HepG2 (cell line): ENCODE measurements at regions not wholly inside any gene's neighbourhood (a gene's known extent, or its start where the extent isn't known, plus 50 kb on each side); places are given as distances from the start of the nearest gene placed in this dataset.

ENCODE experiments used
- AGO1 ChIP-seq: fragments of 200-400 bp; formaldehyde crosslinking; IDR thresholded peaks from 2 replicates; pipeline ENCODE4 v1.6.1; 2017; ENCODE audit warnings: mild to moderate bottlenecking, low read depth, low read length, moderate library complexity; ENCODE audit not compliant: poor library complexity, severe bottlenecking
- ATAD3A ChIP-seq: sonication (generic); formaldehyde crosslinking; IDR thresholded peaks from 2 replicates; pipeline ENCODE4 v1.4.0; 2020; ENCODE audit warnings: missing genetic modification reagents
- ATRX ChIP-seq: sonication (generic); formaldehyde crosslinking; IDR thresholded peaks from 2 replicates; pipeline ENCODE4 v1.4.0; 2020; ENCODE audit warnings: missing genetic modification reagents, borderline replicate concordance
- CREB1 ChIP-seq, 2 experiments: fragments of 450-650 bp in 1 of 2; IDR thresholded peaks; 2 replicates each; pipeline ENCODE4 v1.6.1; 2016 to 2017; ENCODE audit warnings: control low read depth in 1 of 2, mild to moderate bottlenecking in 1 of 2, missing compliant biosample characterization in 1 of 2, missing genetic modification characterization in 1 of 2
- DMAP1 ChIP-seq: IDR thresholded peaks from 2 replicates; pipeline ENCODE4 v1.6.1; 2016
- DPF2 ChIP-seq: sonication (generic); formaldehyde crosslinking; IDR thresholded peaks from 2 replicates; pipeline ENCODE4 v1.4.0; 2020; ENCODE audit warnings: mild to moderate bottlenecking, low read depth, missing genetic modification reagents, borderline replicate concordance
- EEA1 ChIP-seq: sonication (generic); formaldehyde crosslinking; IDR thresholded peaks from 2 replicates; pipeline ENCODE4 v1.5.1; 2020; ENCODE audit warnings: mild to moderate bottlenecking, missing genetic modification reagents, borderline replicate concordance
- FOSL1 ChIP-seq: sonication (generic); formaldehyde crosslinking; IDR thresholded peaks from 2 replicates; pipeline ENCODE4 v1.9.0; 2021; ENCODE audit warnings: missing genetic modification reagents, borderline replicate concordance
- FOXO1 ChIP-seq: sonication (generic); formaldehyde crosslinking; IDR thresholded peaks from 2 replicates; pipeline ENCODE4 v1.4.0; 2020; ENCODE audit warnings: missing genetic modification reagents
- FOXP1 ChIP-seq, 2 experiments: fragments of 450-650 bp in 1 of 2; IDR thresholded peaks; 2 replicates each; pipeline ENCODE4 v1.6.1; 2017 to 2018; ENCODE audit warnings: antibody characterized with exemption in 1 of 2
- GPBP1L1 ChIP-seq: sonication (generic); formaldehyde crosslinking; IDR thresholded peaks from 2 replicates; pipeline ENCODE4 v1.5.0; 2020; ENCODE audit warnings: mild to moderate bottlenecking, missing genetic modification reagents
- IRF2 ChIP-seq: IDR thresholded peaks from 2 replicates; pipeline ENCODE4 v1.6.1; 2018; ENCODE audit warnings: missing genetic modification reagents, missing compliant biosample characterization
- KDM1A ChIP-seq: IDR thresholded peaks from 2 replicates; pipeline ENCODE4 v1.6.1; 2016; ENCODE audit warnings: missing compliant biosample characterization
- REST ChIP-seq, 2 experiments: IDR thresholded peaks; 2 replicates each; pipeline ENCODE4 v1.6.1; 2011 to 2012; ENCODE audit warnings: low read length in 2 of 2, borderline replicate concordance in 1 of 2, low read depth in 1 of 2, mild to moderate bottlenecking in 1 of 2, moderate library complexity in 1 of 2
- SP4 ChIP-seq: sonication (generic); formaldehyde crosslinking; IDR thresholded peaks from 2 replicates; pipeline ENCODE4 v1.8.1; 2023; ENCODE audit warnings: mild to moderate bottlenecking, missing genetic modification reagents
- SRF ChIP-seq: IDR thresholded peaks from 2 replicates; pipeline ENCODE4 v1.6.1; 2011; ENCODE audit warnings: mild to moderate bottlenecking, low read depth, low read length, moderate library complexity
- TCF7 ChIP-seq: sonication (generic); IDR thresholded peaks from 2 replicates; pipeline ENCODE4 v1.6.1; 2016; ENCODE audit warnings: antibody characterized with exemption, low read depth
- ZBTB3 ChIP-seq: sonication (generic); formaldehyde crosslinking; IDR thresholded peaks from 2 replicates; pipeline ENCODE4 v1.4.0; 2020; ENCODE audit warnings: low read depth, mild to moderate bottlenecking, moderate library complexity, missing genetic modification reagents, borderline replicate concordance
- ZNF609 ChIP-seq: sonication (generic); formaldehyde crosslinking; IDR thresholded peaks from 2 replicates; pipeline ENCODE4 v1.4.0; 2020; ENCODE audit warnings: mild to moderate bottlenecking, missing genetic modification reagents, borderline replicate concordance
- ZNF644 ChIP-seq: IDR thresholded peaks from 2 replicates; pipeline ENCODE4 v1.6.1; 2016; ENCODE audit warnings: low read depth
- ZNF691 ChIP-seq: sonication (generic); formaldehyde crosslinking; IDR thresholded peaks from 2 replicates; pipeline ENCODE4 v1.4.0; 2020; ENCODE audit warnings: missing genetic modification reagents, low read depth, mild to moderate bottlenecking, borderline replicate concordance

GRCh38 chr13:51524312-51524711, 60.0 kb upstream of the WDFY2 start (continued):
- TF ChIP-seq FOSL1 (CRISPR knock-in tag) (peak; percentile 82), SP4 (CRISPR knock-in tag) (no peak), DMAP1 (CRISPR knock-in tag) (peak; percentile 75; the same call in 1 of the 2 replicates), KDM1A (CRISPR knock-in tag) (peak; percentile 65; the same call in 1 of the 2 replicates), DPF2 (CRISPR knock-in tag) (peak; percentile 66), FOXP1 (IDR thresholded peaks at IDR 0.05) (no peak), FOXP1 (CRISPR knock-in tag; IDR thresholded peaks at IDR 0.05) (peak; percentile 83), ZNF644 (CRISPR knock-in tag) (peak; percentile 86), CREB1 (IDR thresholded peaks at IDR 0.05) (peak; percentile 92), CREB1 (CRISPR knock-in tag; IDR thresholded peaks at IDR 0.05) (peak; percentile 84), ATAD3A (CRISPR knock-in tag) (no peak), ATRX (CRISPR knock-in tag) (no peak), IRF2 (peak; percentile 84), GPBP1L1 (CRISPR knock-in tag) (no peak), TCF7 (0 out of 2 replicates have a peak, but pooled peaks have one; percentile 28), ZBTB3 (CRISPR knock-in tag) (no peak), SRF (no peak), REST (IDR thresholded peaks at IDR 0.05; ENCODE audit: borderline replicate concordance in 1 of 2, low read depth in 1 of 2, low read length in 2 of 2) (no peak), EEA1 (CRISPR knock-in tag) (no peak), ZNF609 (no peak; the same call in 1 of the 2 replicates), FOXO1 (peak; percentile 91), AGO1 (no peak), ZNF691 (CRISPR knock-in tag) (no peak)
